GM10266 (cell line): ENCODE measurements at regions not wholly inside any gene's neighbourhood (a gene's known extent, or its start where the extent isn't known, plus 50 kb on each side); places are given as distances from the start of the nearest gene placed in this dataset.

Experiments used
- DNase-seq: peaks from one replicate; pipeline ENCODE4 v3.0.0; 2012; ENCODE audit errors: extremely low spot score
- TF ChIP-seq, protein P1 (sequence below): IDR thresholded peaks from 2 replicates; pipeline ENCODE4 v1.5.1; 2012; ENCODE audit warnings: mild to moderate bottlenecking, low read depth; ENCODE audit not compliant: control insufficient read depth, insufficient read depth; ENCODE audit errors: missing control alignments

DNA sequence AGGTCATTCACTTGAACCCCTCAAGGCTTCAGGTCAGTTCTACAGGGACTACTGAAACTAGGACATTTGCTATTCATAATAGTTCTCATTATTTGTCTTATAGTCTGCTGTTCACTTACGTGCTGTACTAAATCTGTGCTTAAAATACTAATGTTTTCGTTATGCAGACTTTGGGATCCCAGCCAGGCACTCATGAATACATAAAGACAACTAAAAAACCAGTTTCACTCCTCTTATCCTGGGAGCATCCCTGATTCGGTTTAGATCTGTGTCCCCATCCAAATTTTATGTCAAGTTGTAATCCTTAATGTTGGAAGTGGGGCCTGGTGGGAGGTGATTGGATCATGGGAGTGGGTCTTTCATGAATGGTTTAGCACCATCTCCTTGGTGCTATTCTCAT, 1291.8 kb downstream of the CDH11 start:
- DNase-seq, result no peak
- TF ChIP-seq, protein P1, sequence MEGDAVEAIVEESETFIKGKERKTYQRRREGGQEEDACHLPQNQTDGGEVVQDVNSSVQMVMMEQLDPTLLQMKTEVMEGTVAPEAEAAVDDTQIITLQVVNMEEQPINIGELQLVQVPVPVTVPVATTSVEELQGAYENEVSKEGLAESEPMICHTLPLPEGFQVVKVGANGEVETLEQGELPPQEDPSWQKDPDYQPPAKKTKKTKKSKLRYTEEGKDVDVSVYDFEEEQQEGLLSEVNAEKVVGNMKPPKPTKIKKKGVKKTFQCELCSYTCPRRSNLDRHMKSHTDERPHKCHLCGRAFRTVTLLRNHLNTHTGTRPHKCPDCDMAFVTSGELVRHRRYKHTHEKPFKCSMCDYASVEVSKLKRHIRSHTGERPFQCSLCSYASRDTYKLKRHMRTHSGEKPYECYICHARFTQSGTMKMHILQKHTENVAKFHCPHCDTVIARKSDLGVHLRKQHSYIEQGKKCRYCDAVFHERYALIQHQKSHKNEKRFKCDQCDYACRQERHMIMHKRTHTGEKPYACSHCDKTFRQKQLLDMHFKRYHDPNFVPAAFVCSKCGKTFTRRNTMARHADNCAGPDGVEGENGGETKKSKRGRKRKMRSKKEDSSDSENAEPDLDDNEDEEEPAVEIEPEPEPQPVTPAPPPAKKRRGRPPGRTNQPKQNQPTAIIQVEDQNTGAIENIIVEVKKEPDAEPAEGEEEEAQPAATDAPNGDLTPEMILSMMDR, result no peak

DNA sequence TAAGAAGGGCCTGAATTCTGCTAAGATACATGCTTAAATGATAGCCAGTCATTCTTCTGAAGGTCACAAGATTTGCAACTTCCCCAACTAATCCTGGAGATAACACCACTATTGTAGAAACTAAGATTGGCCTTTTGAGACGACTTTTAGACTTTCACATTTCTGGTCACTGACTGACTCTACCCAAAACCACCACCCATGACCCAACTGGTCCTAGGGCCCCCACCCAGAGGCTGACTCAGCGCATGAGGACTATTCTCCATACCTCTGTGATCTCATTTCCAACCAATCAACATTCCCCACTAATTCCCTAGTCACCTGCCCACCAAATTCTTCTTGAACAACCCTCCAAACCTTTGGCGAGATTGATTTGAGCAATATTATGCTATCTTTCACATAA, 1299.0 kb downstream of the CDH11 start:
- TF ChIP-seq, protein P1, result no peak
- no peak for DNase-seq

DNA sequence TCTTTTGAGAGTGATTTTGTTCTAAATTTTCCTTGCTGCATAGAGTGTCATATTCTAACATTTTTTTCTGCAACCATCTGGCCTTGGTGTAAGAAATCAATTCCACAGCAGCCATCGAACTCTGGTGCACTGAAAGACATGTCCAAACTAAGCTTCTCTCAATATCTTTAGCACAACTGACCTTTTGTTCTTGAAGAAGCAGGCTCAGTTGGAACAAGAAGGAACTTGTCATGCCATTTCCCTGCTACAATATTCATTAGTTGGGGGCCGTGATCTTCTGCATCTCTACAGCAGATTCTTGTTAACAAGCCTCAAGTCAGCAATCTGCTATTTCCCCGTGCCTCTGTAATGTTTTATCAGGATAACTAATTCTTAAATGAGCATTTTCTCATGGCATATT, 1305.6 kb downstream of the CDH11 start:
- no peak for DNase-seq
- TF ChIP-seq, protein P1, result no peak

DNA sequence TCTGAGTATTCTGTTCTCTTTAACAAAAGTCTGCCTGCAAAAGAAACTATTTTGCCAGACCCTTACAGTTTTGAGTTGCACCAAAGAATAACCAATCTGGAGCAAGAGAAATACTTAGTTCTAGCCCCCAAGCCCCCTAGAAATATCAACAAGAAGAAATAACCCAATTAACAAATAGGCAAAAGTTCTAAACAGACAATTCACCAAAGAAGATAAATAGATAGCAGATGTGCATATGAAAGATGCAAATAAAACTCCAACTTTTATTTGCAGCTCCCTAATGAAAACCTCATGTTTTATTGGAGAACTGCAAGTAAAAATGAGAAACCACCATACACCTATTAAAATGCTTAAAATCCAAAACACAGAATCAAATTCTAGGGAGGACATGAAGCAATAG, 1308.0 kb downstream of the CDH11 start:
- DNase-seq, result no peak
- TF ChIP-seq, protein P1, result no peak

DNA sequence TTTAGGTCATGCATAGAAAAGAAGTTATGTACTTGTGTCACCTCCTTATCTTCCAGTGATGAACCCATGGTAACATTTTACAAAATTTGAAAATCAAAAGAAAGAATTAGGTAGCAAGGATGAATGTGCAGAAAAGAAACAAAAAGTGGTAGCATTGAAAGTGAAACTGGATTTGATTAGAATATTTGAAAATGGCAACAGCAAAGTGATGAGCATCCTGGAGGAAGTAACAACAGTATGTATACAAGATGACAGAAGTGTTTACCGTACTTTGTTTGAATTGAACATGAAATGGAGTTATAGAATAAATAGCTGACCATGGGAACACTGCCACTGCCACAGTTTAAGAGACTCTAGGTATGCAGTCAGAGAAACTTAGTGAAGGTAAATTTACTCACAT, 1313.1 kb downstream of the CDH11 start:
- TF ChIP-seq, protein P1, result no peak
- no peak for DNase-seq

DNA sequence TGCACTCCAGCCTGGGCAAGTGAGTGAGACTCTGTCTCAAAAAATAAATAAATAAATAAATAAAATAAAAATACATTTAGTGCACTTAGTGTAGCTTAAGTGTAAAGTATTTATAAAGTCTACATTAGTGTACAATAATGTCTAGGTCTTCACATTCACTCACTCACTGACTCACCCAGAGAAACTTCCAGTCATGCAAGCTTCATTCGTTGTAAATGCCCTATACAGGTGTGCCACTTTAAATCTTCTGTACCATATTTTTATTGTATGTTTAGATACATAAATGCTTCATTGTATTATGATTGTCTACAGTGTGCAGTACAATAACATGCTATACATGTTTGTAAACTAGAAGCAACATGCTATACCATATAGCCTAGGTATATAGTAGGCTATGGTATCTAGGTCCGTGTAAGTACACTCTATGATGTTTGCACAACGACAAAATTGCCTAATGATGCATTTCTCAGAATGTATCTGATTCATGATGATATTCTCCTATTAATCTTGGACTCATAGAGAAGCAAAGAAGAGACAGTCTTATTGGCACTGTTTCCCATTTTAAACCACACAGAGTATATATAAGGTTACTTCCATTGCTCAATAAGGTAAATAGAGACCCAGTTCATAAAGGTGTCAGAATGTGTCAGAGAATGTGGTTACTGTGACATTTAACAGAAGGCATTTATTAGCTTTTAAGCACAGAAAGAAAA, 1314.9 kb downstream of the CDH11 start:
- TF ChIP-seq, protein P1, result no peak
- DNase-seq, result no peak

DNA sequence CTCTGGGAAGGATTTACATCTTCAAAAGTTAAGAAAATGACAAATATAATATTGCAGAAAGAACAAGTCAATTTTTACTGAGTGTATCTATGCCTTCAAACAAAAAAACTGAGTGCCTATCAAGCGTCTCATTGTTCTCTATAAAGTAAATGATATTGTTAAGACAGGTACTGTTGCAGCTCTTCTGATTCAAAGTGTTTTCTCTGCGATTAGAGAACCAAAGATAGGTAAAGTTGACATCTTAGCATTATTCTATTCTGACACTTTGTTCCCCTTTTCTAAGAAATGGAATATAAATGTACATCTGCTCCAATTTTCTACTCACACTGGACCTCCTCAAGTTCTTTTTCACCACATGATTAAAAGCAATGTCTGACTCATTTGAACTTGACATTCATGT, 1317.7 kb downstream of the CDH11 start:
- TF ChIP-seq, protein P1, result no peak
- DNase-seq, result no peak
